ENCODE measurements at regions not wholly inside any gene's neighbourhood (a gene's known extent, or its start where the extent isn't known, plus 50 kb on each side); places are given as distances from the start of the nearest gene placed in this dataset.

- no peak for TF ChIP-seq CTCF (IDR thresholded peaks at IDR 0.05)
- H3K36me3 Mint-ChIP-seq (ENCODE audit: unreplicated experiment), result no peaks in the 10 kb centered on the region
- H3K4me3 Mint-ChIP-seq (ENCODE audit: unreplicated experiment), result no peak overlapping the region
- no peaks in the 10 kb centered on the region for H3K27me3 Mint-ChIP-seq (ENCODE audit: unreplicated experiment)
- H3K9me3 Mint-ChIP-seq (ENCODE audit: unreplicated experiment), result peaks cover 16% of the 10 kb centered on the region
- DNase-seq (ENCODE audit: extremely low spot score, unreplicated experiment), result no peak
- H3K4me1 Mint-ChIP-seq (ENCODE audit: unreplicated experiment), result no peaks in the 10 kb centered on the region
- H3K27ac Mint-ChIP-seq (ENCODE audit: unreplicated experiment), result no peak overlapping the region
These were observed 332.0 kb upstream of the PBX1 start for GRCh38 chr1:164226977-164227376.

- no peak for DNase-seq (ENCODE audit: extremely low spot score, unreplicated experiment)
- Mint-ChIP-seq H3K4me1 (ENCODE audit: unreplicated experiment) (no peaks in the 10 kb centered on the region), H3K36me3 (ENCODE audit: unreplicated experiment) (no peaks in the 10 kb centered on the region), H3K9me3 (ENCODE audit: unreplicated experiment) (peaks cover 3% of the 10 kb centered on the region), H3K27me3 (ENCODE audit: unreplicated experiment) (no peaks in the 10 kb centered on the region), H3K4me3 (ENCODE audit: unreplicated experiment) (no peak overlapping the region), H3K27ac (ENCODE audit: unreplicated experiment) (no peak overlapping the region)
- no peak for TF ChIP-seq CTCF (IDR thresholded peaks at IDR 0.05)
These were observed 330.1 kb upstream of the PBX1 start for GRCh38 chr1:164228928-164229327.

- Mint-ChIP-seq H3K27me3 (ENCODE audit: unreplicated experiment) (no peaks in the 10 kb centered on the region), H3K4me1 (ENCODE audit: unreplicated experiment) (no peaks in the 10 kb centered on the region), H3K27ac (ENCODE audit: unreplicated experiment) (no peak overlapping the region), H3K36me3 (ENCODE audit: unreplicated experiment) (no peaks in the 10 kb centered on the region), H3K4me3 (ENCODE audit: unreplicated experiment) (no peak overlapping the region), H3K9me3 (ENCODE audit: unreplicated experiment) (no peaks in the 10 kb centered on the region)
- TF ChIP-seq CTCF (IDR thresholded peaks at IDR 0.05), result no peak
- DNase-seq (ENCODE audit: extremely low spot score, unreplicated experiment), result no peak
These were observed 325.8 kb upstream of the PBX1 start for GRCh38 chr1:164233149-164233548.

GRCh38 chr1:164240081-164240480 is 318.9 kb upstream of the PBX1 start:
- no peak overlapping the region for H3K27ac Mint-ChIP-seq (ENCODE audit: unreplicated experiment)
- DNase-seq (ENCODE audit: extremely low spot score, unreplicated experiment), result no peak
- H3K36me3 Mint-ChIP-seq (ENCODE audit: unreplicated experiment), result no peaks in the 10 kb centered on the region
- no peaks in the 10 kb centered on the region for H3K9me3 Mint-ChIP-seq (ENCODE audit: unreplicated experiment)
- H3K4me1 Mint-ChIP-seq (ENCODE audit: unreplicated experiment), result no peaks in the 10 kb centered on the region
- H3K4me3 Mint-ChIP-seq (ENCODE audit: unreplicated experiment), result no peak overlapping the region
- no peak for TF ChIP-seq CTCF (IDR thresholded peaks at IDR 0.05)
- no peaks in the 10 kb centered on the region for H3K27me3 Mint-ChIP-seq (ENCODE audit: unreplicated experiment)

GRCh38 chr1:164250365-164250764 is 308.6 kb upstream of the PBX1 start:
- DNase-seq (ENCODE audit: extremely low spot score, unreplicated experiment), result no peak
- Mint-ChIP-seq H3K27me3 (ENCODE audit: unreplicated experiment) (no peaks in the 10 kb centered on the region), H3K4me3 (ENCODE audit: unreplicated experiment) (no peak overlapping the region), H3K36me3 (ENCODE audit: unreplicated experiment) (no peaks in the 10 kb centered on the region), H3K4me1 (ENCODE audit: unreplicated experiment) (no peaks in the 10 kb centered on the region), H3K27ac (ENCODE audit: unreplicated experiment) (no peak overlapping the region), H3K9me3 (ENCODE audit: unreplicated experiment) (peaks cover 19% of the 10 kb centered on the region)
- TF ChIP-seq CTCF (IDR thresholded peaks at IDR 0.05), result no peak
